NCI-H526 (cell line): ENCODE measurements at regions not wholly inside any gene's neighbourhood (a gene's known extent, or its start where the extent isn't known, plus 50 kb on each side); places are given as distances from the start of the nearest gene placed in this dataset.

ENCODE experiments used
- DNase-seq, 2 experiments: peaks; one replicate each; lab custom pipeline; 2025; lab: John Stamatoyannopoulos, UW

DNA sequence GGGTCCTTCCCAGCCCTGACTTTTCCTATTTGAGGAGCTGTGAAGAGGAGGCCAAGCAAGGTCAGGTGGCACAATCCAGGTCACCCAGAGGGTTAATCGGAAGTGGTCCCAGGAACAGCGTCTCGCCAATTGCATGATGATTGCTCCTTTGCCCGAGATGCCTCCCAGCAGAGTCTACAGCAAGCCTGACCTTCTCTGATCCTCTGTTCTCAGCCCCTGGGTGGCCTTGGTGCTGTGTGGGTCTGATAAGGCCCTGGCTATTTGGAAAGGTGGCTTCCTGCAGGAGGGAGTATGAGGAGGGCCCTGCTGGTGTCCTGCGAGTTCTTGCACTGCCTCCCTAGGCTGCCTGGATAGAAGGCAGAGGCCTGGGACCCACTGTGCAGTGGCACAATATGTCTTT is 116.2 kb downstream of the FOXD2 start:
- DNase-seq = no peak

- no peak for DNase-seq
These were observed 117.1 kb downstream of the FOXD2 start for GRCh38 chr1:47554901-47555300.

GRCh38 chr1:47555306-47555705 is 117.5 kb downstream of the FOXD2 start:
- DNase-seq = no peak

DNA sequence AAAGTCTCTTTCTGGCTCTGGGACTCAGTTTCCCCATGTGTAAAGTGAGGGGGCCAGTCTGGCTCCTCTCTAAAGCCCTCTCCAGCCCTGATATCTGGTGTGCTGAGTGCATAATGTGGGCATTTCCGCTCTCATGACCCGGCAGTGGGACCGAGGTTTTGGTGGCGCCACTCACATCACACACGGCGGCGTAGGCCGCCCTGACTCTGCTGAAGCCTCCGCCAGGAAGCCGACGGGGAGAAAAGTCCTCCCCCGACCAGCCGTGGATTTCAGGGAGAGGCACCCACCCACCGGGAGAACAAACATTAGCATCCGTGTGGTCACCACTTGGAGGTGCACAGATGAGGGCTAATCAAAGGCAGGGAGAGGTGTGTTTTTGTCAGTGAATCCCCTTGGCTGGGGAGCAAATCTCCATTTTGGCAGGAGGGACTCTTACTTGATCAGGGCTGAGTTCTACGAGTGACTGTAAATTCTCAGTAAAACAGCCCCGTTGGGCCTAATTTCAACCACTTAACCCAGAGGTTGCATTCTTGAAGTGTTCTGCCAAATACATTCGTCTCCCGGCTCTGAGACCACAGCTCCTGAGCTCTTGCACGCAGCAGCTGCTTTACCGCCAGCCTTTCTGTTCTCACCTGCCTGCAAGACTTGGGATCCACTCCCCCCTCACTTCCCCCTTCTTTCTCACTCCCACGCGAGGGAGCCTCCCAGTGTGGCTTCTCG is 118.2 kb downstream of the FOXD2 start:
- no peak for DNase-seq

DNA sequence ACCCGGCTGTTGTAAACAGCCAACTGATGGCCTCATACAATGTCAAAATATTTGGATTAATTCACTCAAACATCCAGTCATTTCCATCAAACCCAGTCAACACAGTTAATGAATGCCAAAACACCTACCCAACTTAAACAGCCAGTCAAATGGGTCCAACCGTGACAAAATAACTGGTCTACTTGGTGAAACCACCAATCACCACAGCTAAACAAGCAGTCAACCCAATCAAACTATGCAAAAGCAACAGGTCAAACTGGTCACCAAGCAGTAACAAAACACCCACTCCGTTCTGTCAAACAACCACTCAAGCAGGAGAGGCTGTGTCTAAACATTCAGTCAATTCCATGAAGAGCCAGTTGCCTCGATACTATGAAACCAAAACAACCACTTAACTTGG is 119.2 kb downstream of the FOXD2 start:
- no peak for DNase-seq

- peak; percentile 28 to 68 for DNase-seq
These were observed 121.1 kb downstream of the FOXD2 start for GRCh38 chr1:47558601-47559593.

- DNase-seq = no peak
These were observed 122.3 kb downstream of the FOXD2 start for GRCh38 chr1:47559944-47560695.

DNA sequence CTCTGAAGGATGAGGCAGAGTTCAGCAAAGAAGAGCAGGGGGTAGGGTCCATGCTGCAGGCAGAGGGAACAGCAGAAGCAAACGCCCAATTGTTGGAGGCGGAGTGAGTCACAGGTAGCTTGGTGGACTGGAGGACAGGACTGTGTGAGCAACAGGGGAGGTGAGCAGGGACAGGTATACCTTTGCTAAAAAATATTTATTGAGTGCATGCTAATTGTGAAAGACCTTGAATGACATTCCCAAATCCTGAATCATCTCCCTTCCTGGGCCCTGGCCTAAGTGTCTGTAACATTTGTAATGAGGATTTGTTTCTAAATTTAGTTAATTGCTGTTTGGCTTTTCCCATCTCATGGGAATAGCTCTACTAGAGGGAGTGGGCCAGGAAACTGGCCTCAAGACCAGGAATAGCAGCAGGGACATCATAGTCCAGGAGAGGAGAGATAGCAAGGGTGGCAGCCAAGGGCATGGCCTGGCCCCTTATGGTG is 123.7 kb downstream of the FOXD2 start:
- no peak for DNase-seq

DNA sequence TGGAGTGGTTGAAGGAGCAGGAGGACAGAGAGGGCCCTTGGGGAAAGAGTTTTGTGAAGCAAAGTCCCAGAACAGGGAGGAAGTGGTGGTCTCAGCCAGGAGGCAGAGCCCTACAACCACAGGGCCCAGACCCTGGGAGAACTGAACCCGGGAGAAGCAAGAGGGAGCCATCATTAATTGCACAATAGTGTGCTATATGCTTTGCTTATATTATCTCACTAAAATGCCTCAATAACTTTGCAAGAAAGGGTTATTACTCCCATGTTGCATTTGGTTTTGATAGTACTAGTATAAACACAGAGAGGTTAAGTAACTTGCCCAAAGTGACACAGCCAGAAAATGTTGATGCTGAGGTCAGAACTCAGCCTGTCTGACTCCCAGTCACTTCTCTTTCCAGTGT is 124.3 kb downstream of the FOXD2 start:
- DNase-seq = no peak

GRCh38 chr1:47562799-47563198 is 125.0 kb downstream of the FOXD2 start:
- peak in 1 of 2 experiments; percentile 34 for DNase-seq

DNA sequence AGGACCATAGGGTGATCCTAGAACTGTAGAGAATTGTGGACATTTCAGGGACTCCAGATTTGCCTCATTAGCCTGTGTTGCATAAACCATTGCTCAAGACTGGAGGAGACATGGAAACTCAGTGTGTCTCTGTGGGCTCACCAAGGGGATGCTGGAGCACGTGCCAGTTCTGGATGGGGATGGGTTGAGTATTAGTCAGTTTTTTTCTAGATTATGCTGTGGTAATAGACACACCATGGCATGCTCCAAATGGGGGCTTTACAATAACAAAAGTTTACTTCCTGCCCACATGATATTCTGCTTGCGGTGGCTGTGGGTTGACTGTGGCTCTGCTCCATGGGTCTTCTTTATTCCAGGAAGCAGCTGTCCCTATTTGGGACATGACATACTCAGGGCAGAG is 125.4 kb downstream of the FOXD2 start:
- no peak for DNase-seq

GRCh38 chr1:47564570-47564969 is 126.7 kb downstream of the FOXD2 start:
- no peak for DNase-seq

GRCh38 chr1:47565092-47565491 is 127.2 kb downstream of the FOXD2 start:
- no peak for DNase-seq

DNA sequence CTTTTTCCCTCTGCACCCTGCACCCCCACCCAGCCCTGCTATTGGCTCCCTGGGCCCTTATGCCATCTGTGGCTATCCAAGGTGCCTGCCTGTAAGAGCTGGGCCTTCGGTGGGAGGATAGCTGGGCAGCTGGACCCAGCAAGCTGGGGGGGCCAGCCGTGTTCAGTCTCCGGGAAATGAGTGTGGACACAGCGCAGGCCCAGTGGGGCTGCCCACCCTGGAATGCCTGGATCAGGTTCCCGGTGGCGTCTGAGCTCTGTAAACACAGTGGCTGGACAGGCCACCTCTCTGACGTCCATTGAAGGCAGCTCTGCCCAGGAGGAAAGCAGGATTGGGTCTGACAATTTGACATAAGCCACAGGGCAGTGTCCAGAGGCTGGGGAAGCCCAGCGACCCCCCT is 127.8 kb downstream of the FOXD2 start:
- no peak for DNase-seq

- no peak for DNase-seq
These were observed 130.9 kb downstream of the FOXD2 start for GRCh38 chr1:47568763-47569162.

DNA sequence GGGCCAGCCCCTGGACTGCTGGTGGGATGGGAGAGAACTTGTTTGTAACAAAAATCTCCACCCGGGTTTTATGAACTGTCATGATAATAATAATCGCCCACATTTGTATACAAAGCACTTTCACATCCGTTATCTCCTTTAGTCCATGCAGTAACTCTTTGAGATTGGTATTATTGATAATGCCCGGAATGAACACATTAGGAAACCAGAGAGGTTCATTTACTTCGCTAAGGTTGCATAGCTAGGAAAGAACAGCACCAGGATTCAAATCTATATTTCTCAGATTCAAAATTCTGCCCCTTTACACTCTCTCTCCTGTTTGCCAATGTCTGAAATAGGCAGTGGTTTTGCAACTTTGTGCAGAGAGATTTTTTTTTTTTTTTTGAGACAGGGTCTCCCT is 131.4 kb downstream of the FOXD2 start:
- no peak for DNase-seq

GRCh38 chr1:47569681-47570470 is 132.0 kb downstream of the FOXD2 start:
- DNase-seq = no peak

GRCh38 chr1:47571161-47571560 is 133.3 kb downstream of the FOXD2 start:
- DNase-seq = no peak

- DNase-seq = no peak
These were observed 134.1 kb downstream of the FOXD2 start for GRCh38 chr1:47571952-47572351.

DNA sequence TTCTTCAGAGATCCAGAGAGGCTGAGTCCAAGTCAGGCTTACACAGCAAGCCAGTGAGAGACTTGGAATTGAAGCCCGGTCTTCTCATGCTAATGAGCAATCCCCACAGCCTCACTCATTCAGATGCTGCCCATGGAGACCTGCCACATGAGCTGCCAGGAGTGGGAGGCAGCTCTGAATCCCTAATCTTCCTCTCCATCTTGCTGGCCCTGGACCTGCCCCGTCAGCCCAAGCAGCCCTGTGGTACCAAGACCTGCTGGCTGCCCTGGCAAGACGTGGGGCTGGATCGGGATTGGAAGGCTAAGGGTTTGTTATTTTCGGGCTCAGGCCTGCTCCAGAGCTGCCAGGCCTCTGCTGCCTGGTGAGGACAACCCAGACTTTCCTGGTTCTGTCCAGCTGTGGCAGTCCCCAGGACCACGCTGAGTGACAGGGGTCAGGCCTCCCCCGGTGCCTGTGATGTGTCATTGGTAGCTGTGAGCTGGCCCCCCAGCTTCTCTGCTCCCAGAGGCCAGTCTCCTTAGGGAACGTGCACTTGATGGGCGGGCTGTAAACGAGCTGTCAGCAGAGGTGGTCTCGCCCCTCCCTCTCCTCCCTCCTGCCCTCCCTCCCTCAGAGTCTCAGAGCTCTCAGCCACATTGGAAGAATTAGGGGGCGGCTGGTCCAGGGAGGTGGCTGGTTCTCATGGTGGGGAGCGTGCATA is 135.0 kb downstream of the FOXD2 start:
- DNase-seq = no peak
